Stimulated activated CD4-positive, alpha-beta T cell treated with anti-CD3 and anti-CD28 coated beads, TNF-alpha, amount 100 ng/mL, for 1 hour (primary cell): ENCODE measurements at regions not wholly inside any gene's neighbourhood (a gene's known extent, or its start where the extent isn't known, plus 50 kb on each side); places are given as distances from the start of the nearest gene placed in this dataset.
"Not testable (repeated sequence)": the region's sequence is repeated elsewhere in the genome, so short reads cannot be mapped to it uniquely, and the experiment has no call there.

Experiments used
- DNase-seq, 3 donors: peaks; one replicate each; pipeline ENCODE4 v3.0.0-alpha.2; 2020; ENCODE audit warnings: low read depth in 3 of 3, low spot score in 1 of 3

- not testable (repeated sequence) for DNase-seq
Measured at GRCh38 chr1:161454865-161455707, 50.2 kb upstream of the FCGR2A start.

- not testable (repeated sequence) for DNase-seq
Measured at GRCh38 chr1:161453950-161454864, 51.0 kb upstream of the FCGR2A start.

- not testable (repeated sequence) for DNase-seq
Measured at GRCh38 chr1:161451698-161452348, 53.4 kb upstream of the FCGR2A start.

GRCh38 chr1:161447760-161448332 lies 57.4 kb upstream of the FCGR2A start:
- not testable (repeated sequence) for DNase-seq

GRCh38 chr1:161447040-161447759 lies 58.1 kb upstream of the FCGR2A start:
- not testable (repeated sequence) for DNase-seq

- DNase-seq, result not testable (repeated sequence)
Measured at GRCh38 chr1:161444725-161445124, 60.5 kb upstream of the FCGR2A start.

- not testable (repeated sequence) for DNase-seq
Measured at GRCh38 chr1:161444255-161444654, 61.0 kb upstream of the FCGR2A start.

- peak in 1 of 3 donors; percentile 55 for DNase-seq
Measured at GRCh38 chr1:161440312-161440894, 64.9 kb upstream of the FCGR2A start.

GRCh38 chr1:161439280-161440232 lies 65.7 kb upstream of the FCGR2A start:
- DNase-seq, result peak in 1 of 3 donors; percentile 7

GRCh38 chr1:161433191-161433590 lies 65.5 kb upstream of the CFAP126 start:
- not testable (repeated sequence) for DNase-seq

GRCh38 chr1:161432091-161432490 lies 64.4 kb upstream of the CFAP126 start:
- DNase-seq, result no peak

GRCh38 chr1:161427733-161428516 lies 60.2 kb upstream of the CFAP126 start:
- peak in 1 of 3 donors; percentile 39 for DNase-seq

GRCh38 chr1:161422914-161423313 lies 55.2 kb upstream of the CFAP126 start:
- not testable (repeated sequence) for DNase-seq

- DNase-seq, result no peak
Measured at GRCh38 chr1:161421456-161421855, 53.8 kb upstream of the CFAP126 start.

GRCh38 chr1:161420763-161421455 lies 53.2 kb upstream of the CFAP126 start:
- no peak for DNase-seq

GRCh38 chr1:161417536-161417935 lies 49.9 kb upstream of the CFAP126 start:
- not testable (repeated sequence) for DNase-seq
